Neural progenitor cell (in vitro differentiated cells): ENCODE measurements at regions not wholly inside any gene's neighbourhood (a gene's known extent, or its start where the extent isn't known, plus 50 kb on each side); places are given as distances from the start of the nearest gene placed in this dataset.

Source experiments
- CTCF ChIP-seq: fragments of 200-600 bp; sonication (generic); IDR thresholded peaks from 2 replicates; pipeline ENCODE4 v1.5.1; 2017; ENCODE audit warnings: antibody characterized with exemption, mild to moderate bottlenecking
- EZH2phosphoT487 ChIP-seq: fragments of 200-600 bp; sonication (generic); IDR thresholded peaks from 2 replicates; pipeline ENCODE4 v1.6.1; 2017; ENCODE audit warnings: antibody characterized with exemption

- TF ChIP-seq CTCF (no peak), EZH2phosphoT487 (no peak)
These were observed 932.7 kb downstream of the TFAP2A start for GRCh38 chr6:9482030-9482738.
